ENCODE measurements at regions not wholly inside any gene's neighbourhood (a gene's known extent, or its start where the extent isn't known, plus 50 kb on each side); places are given as distances from the start of the nearest gene placed in this dataset.

- no peak for TF ChIP-seq POLR2A (IDR thresholded peaks at IDR 0.05)
- TF ChIP-seq CTCF (IDR thresholded peaks at IDR 0.05): no peak
Measured at GRCh38 chr5:103840600-103840999, 278.0 kb upstream of the NUDT12 start.

Measured in sigmoid colon (tissue), 3 donors.